Breast epithelium (tissue), 4 donors: ENCODE measurements at regions not wholly inside any gene's neighbourhood (a gene's known extent, or its start where the extent isn't known, plus 50 kb on each side); places are given as distances from the start of the nearest gene placed in this dataset.
"Not testable (repeated sequence)": the region's sequence is repeated elsewhere in the genome, so short reads cannot be mapped to it uniquely, and the experiment has no call there.

ENCODE experiments used
- DNase-seq, 2 donors: peaks; one replicate each; pipeline ENCODE4 v3.0.0-alpha.2; 2019; ENCODE audit warnings: low spot score in 2 of 2
- H3K27ac ChIP-seq, 2 donors: fragments of 200-600 bp; sonication (generic) in 1 of 2; one replicate each; pipeline ENCODE4 v1.5.1; 2016 to 2019; ENCODE audit warnings: mild to moderate bottlenecking in 1 of 2
- H3K27me3 ChIP-seq, 2 donors: fragments of 200-600 bp; sonication (generic) in 1 of 2; one replicate each; pipeline versions ENCODE4 v1.5.1 to v1.6.0; 2017 to 2019; ENCODE audit warnings: control low read depth in 1 of 2, mild to moderate bottlenecking in 1 of 2
- H3K36me3 ChIP-seq: fragments of 200-600 bp; one replicate; pipeline ENCODE4 v1.5.1; 2019
- H3K4me1 ChIP-seq, 2 donors: fragments of 200-600 bp; sonication (generic); one replicate each; pipeline ENCODE4 v1.5.1; 2016 to 2019; ENCODE audit warnings: control low read depth in 1 of 2
- H3K4me3 ChIP-seq, 3 donors: fragments of 200-600 bp; sonication (generic); 1 replicate in 2 of 3; 2 replicates in 1 of 3; pipeline ENCODE4 v1.5.1; 2016 to 2019; ENCODE audit warnings: mild to moderate bottlenecking in 3 of 3, moderate library complexity in 2 of 3
- H3K9me3 ChIP-seq, 2 donors: fragments of 200-600 bp; sonication (generic) in 1 of 2; one replicate each; pipeline ENCODE4 v1.5.1; 2016 to 2019; ENCODE audit warnings: control low read depth in 1 of 2
- POLR2A ChIP-seq: fragments of 450-650 bp; IDR thresholded peaks from one replicate; pipeline ENCODE4 v1.6.1; 2016; ENCODE audit warnings: antibody characterized with exemption, mild to moderate bottlenecking, moderate library complexity
- POLR2AphosphoS5 ChIP-seq, 3 donors: sonication (generic); formaldehyde crosslinking; IDR thresholded peaks; one replicate each; pipeline ENCODE4 v1.6.1; 2017; ENCODE audit warnings: antibody characterized with exemption in 3 of 3
- intact Hi-C: fragments of 100-400 bp; cut with DNase I; formaldehyde crosslinking; loops from one replicate; pipeline ENCODE4 v1.15.1; 2023; ENCODE audit warnings: low total_unique reads
- TF ChIP-seq, protein P1 (sequence below), 3 donors: fragments of 450-650 bp; IDR thresholded peaks; one replicate each; pipeline ENCODE4 v1.5.1; 2016 to 2017; ENCODE audit warnings: antibody characterized with exemption in 3 of 3, mild to moderate bottlenecking in 3 of 3, moderate library complexity in 3 of 3

DNA sequence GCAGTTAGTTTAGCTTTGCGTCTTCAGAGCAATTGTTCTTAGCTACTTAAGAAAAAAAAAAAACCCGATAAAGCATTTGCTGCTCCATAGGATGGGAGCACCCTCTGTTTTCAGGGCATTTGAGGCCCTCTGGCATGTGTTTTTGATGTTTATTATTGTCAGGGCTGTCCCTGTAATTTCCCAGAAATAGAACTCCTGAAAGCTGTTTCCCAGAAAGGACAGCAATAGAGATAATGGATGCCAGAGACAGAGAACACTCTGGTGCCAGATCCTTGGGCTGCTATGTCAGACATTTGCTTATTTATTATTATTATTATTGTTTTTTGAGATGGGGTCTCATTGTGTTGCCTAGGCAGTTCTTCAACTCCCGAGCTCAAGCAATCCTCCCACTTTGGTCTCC lies 201.3 kb downstream of the ALG10 start:
- H3K36me3 ChIP-seq, result no peaks in the 10 kb centered on the region
- no peak overlapping the region for H3K4me3 ChIP-seq
- H3K9me3 ChIP-seq, result peaks cover 0 to 13% of the 10 kb centered on the region in 2 donors
- no peak for DNase-seq
- no peak for TF ChIP-seq POLR2A
- TF ChIP-seq, protein P1, sequence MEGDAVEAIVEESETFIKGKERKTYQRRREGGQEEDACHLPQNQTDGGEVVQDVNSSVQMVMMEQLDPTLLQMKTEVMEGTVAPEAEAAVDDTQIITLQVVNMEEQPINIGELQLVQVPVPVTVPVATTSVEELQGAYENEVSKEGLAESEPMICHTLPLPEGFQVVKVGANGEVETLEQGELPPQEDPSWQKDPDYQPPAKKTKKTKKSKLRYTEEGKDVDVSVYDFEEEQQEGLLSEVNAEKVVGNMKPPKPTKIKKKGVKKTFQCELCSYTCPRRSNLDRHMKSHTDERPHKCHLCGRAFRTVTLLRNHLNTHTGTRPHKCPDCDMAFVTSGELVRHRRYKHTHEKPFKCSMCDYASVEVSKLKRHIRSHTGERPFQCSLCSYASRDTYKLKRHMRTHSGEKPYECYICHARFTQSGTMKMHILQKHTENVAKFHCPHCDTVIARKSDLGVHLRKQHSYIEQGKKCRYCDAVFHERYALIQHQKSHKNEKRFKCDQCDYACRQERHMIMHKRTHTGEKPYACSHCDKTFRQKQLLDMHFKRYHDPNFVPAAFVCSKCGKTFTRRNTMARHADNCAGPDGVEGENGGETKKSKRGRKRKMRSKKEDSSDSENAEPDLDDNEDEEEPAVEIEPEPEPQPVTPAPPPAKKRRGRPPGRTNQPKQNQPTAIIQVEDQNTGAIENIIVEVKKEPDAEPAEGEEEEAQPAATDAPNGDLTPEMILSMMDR (IDR thresholded peaks at IDR 0.05), result no peak
- no peak for TF ChIP-seq POLR2AphosphoS5 (IDR thresholded peaks at IDR 0.05)
- no peaks in the 10 kb centered on the region for H3K4me1 ChIP-seq
- no peaks in the 10 kb centered on the region for H3K27me3 ChIP-seq
- intact Hi-C loops, result no loop called here
- H3K27ac ChIP-seq, result no peak overlapping the region

DNA sequence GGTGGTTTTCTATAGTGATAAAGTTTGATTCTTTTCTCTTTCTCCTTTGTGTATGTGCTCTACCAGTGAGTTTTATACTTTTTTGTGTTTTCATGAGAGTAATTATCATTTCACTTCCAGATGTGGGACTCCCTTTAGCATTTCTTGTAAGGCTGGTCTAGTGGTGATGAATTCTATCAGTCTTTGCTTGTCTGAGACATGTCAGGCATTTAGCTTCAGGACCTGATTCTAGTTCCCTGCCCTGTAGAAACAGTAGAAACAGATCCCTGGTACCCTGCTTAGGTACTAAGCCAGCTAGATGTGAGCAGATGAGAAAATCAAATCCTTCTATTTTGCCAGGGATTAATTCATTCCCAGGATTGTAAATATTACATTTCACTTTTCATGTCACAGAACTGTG lies 203.7 kb downstream of the ALG10 start:
- H3K27ac ChIP-seq, H3K36me3 ChIP-seq, H3K27me3 ChIP-seq, H3K4me3 ChIP-seq, H3K4me1 ChIP-seq, DNase-seq, intact Hi-C loops: not testable (repeated sequence)
- peaks cover 0 to 13% of the 10 kb centered on the region in 2 donors for H3K9me3 ChIP-seq

DNA sequence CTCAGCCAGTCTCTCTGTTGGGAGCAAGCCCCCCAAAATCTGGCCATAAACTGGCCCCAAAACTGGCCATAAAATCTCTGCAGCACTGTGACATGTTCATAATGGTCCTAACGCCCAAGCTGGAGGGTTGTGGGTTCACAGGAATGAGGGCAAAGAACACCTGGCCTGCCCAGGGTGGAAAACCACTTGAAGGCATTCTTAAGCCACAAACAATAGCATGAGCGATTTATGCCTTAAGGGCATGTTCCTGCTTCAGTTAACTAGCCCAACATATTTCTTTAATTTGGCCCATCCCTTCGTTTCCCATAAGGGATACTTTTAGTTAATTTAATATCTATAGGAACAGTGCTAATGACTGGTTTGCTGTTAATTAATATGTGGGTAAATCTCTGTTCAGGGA lies 205.8 kb downstream of the ALG10 start:
- H3K36me3 ChIP-seq, DNase-seq, intact Hi-C loops, H3K27ac ChIP-seq, H3K4me3 ChIP-seq, H3K27me3 ChIP-seq, H3K4me1 ChIP-seq: not testable (repeated sequence)
- peaks cover 0 to 13% of the 10 kb centered on the region in 2 donors for H3K9me3 ChIP-seq

DNA sequence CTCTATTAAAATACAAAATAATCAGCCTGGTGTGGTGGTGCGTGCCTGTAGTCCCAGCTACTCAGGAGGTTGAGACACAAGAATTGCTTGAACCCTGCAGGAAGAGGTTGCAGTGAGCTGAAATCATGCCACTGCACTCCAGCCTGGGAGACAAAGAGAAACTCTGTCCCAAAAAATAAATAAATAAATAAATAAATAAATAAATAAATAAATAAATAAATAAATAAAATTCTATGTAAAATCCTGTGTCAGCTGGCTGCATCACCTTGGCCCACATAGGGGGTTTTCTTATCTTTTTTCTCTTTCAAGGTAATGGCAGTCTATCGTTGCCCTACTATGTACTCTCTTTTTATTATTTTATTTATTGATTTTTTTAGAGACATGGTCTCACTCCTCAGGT lies 206.7 kb downstream of the ALG10 start:
- H3K4me3 ChIP-seq, H3K4me1 ChIP-seq, intact Hi-C loops, H3K27me3 ChIP-seq, DNase-seq, H3K27ac ChIP-seq, H3K36me3 ChIP-seq: not testable (repeated sequence)
- peaks cover 0 to 13% of the 10 kb centered on the region in 2 donors for H3K9me3 ChIP-seq

DNA sequence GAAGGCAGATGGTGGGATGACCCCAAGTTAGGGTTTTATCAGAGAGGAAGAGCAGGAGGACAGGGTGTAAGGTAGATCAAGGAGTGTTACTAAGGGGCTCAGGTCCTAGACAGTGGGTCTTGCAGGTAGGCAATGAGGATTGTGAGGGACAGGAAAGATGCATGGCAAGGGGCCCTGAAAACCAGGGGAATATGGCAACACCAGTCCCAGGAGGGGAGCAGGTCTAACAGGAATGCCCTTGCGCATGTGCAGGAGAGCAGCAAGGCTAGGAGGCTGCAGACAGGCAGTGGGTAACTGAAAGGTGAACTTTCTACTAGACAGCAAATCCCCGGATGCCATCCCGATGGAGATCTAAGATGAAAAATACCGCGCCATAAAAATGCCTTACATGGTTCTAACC lies 211.3 kb downstream of the ALG10 start:
- no peaks in the 10 kb centered on the region for H3K27me3 ChIP-seq
- intact Hi-C loops, result no loop called here
- DNase-seq, result no peak

DNA sequence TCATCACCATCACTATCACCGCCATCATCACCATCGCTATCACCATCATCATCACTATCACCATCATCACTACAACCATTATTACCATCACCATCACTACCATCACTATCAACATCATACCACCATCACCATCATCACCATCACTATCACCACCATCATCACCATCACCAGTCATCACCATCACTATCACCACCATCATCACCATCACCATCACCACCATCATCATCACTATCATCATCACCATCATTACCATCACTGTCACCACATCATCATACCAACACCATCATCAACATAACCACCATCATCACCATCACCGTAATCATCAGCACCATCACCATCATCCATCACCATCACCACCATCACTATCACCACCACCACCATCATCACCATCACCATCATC lies 213.8 kb downstream of the ALG10 start:
- intact Hi-C loops, result no loop called here
- Histone ChIP-seq H3K36me3 (no peaks in the 10 kb centered on the region), H3K27ac (no peak overlapping the region), H3K9me3 (no peaks in the 10 kb centered on the region), H3K4me3 (no peak overlapping the region), H3K4me1 (no peaks in the 10 kb centered on the region), H3K27me3 (no peaks in the 10 kb centered on the region)
- no peak for DNase-seq
- TF ChIP-seq, protein P1 (IDR thresholded peaks at IDR 0.05), result no peak
- no peak for TF ChIP-seq POLR2A
- no peak for TF ChIP-seq POLR2AphosphoS5 (IDR thresholded peaks at IDR 0.05)

More for the DNA sequence above, 211.3 kb downstream of the ALG10 start:
- H3K4me1 ChIP-seq, result no peaks in the 10 kb centered on the region
- no peak overlapping the region for H3K4me3 ChIP-seq
- H3K27ac ChIP-seq, result no peak overlapping the region
- no peaks in the 10 kb centered on the region for H3K9me3 ChIP-seq
- no peak for TF ChIP-seq POLR2A
- no peaks in the 10 kb centered on the region for H3K36me3 ChIP-seq

DNA sequence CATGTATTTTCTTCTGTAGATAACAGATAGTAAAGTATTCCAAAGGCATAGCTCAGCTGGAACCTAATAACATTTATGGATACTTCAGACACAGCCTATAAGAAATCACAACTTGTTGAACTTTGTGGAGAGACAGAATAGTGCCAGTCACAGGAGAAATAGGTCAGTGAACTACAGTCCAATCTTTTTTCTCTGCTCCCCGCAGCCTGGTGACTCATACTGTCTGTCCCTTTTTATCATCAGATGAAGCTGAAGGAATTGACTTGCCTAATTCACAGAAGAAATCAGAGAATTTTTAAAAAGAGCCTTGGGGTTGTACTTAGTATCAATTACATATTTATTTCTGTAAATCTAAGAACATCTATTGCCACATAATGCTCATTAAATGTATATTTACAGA lies 222.3 kb downstream of the ALG10 start:
- Histone ChIP-seq H3K27me3 (no peaks in the 10 kb centered on the region), H3K36me3 (no peaks in the 10 kb centered on the region), H3K27ac (no peak overlapping the region), H3K4me1 (no peaks in the 10 kb centered on the region), H3K4me3 (no peak overlapping the region), H3K9me3 (peaks cover 0 to 4% of the 10 kb centered on the region in 2 donors)
- TF ChIP-seq, protein P1 (IDR thresholded peaks at IDR 0.05), result no peak
- TF ChIP-seq POLR2AphosphoS5 (IDR thresholded peaks at IDR 0.05), result no peak
- TF ChIP-seq POLR2A, result no peak
- no peak for DNase-seq
- intact Hi-C loops, result no loop called here
